ENCODE measurements at regions not wholly inside any gene's neighbourhood (a gene's known extent, or its start where the extent isn't known, plus 50 kb on each side); places are given as distances from the start of the nearest gene placed in this dataset.

DNA sequence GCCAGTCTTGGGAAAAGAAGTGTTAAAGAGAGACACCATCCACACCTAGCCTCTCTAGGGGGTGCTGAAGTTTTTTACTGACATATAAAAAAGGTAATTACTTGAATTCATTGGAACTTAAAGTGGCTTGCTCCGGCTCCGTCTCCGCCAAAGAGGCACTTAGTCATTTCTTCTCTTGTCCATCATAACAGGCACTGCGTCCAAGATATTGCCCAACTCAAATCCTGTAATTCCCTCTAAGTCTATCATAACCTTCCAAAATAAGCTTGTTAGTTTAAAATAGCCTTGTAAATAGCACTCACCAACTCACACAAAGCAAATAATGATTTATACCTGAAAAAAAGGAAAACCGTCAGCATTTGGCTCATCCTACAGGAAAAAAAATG lies 160.5 kb downstream of the ZBTB18 start:
- Mint-ChIP-seq H3K4me3 (ENCODE audit: unreplicated experiment) (no peak overlapping the region), H3K36me3 (ENCODE audit: insufficient read depth, unreplicated experiment) (no peaks in the 10 kb centered on the region), H3K27me3 (ENCODE audit: insufficient read depth, unreplicated experiment) (no peaks in the 10 kb centered on the region), H3K27ac (ENCODE audit: unreplicated experiment) (no peak overlapping the region), H3K9me3 (ENCODE audit: unreplicated experiment) (peaks cover 8% of the 10 kb centered on the region), H3K4me1 (ENCODE audit: low read depth, unreplicated experiment) (peaks cover 5% of the 10 kb centered on the region)
- no peak for TF ChIP-seq CTCF (IDR thresholded peaks at IDR 0.05; ENCODE audit: insufficient read depth in 1 of 2, low read depth in 1 of 2, low read length in 1 of 2, severe bottlenecking in 1 of 2, unreplicated experiment in 1 of 2)
- POLR2A ChIA-PET: no interaction called here
- H3K4me1 ChIP-seq: no peaks in the 10 kb centered on the region
- no peaks in the 10 kb centered on the region for H3K27me3 ChIP-seq (replicated peaks; ENCODE audit: control insufficient read depth, insufficient read depth, low read length)
- BruUV-seq (replicated peaks): no TSS peak
- intact Hi-C loops (cut with micrococcal nuclease; ENCODE audit: unreplicated experiment): no loop called here
- no peak overlapping the region for H3K4me3 ChIP-seq (ENCODE audit: low read depth, low read length)
- H3K36me3 ChIP-seq (ENCODE audit: control insufficient read depth, insufficient read depth, low read length): no peaks in the 10 kb centered on the region
- H3K9me3 ChIP-seq: no peaks in the 10 kb centered on the region
- CTCF ChIA-PET: no interaction called here
- no peak for DNase-seq

GRCh38 chr1:244212219-244212618 lies 161.1 kb downstream of the ZBTB18 start:
- DNase-seq: no peak
- Mint-ChIP-seq H3K4me3 (ENCODE audit: unreplicated experiment) (no peak overlapping the region), H3K4me1 (ENCODE audit: low read depth, unreplicated experiment) (peaks cover 5% of the 10 kb centered on the region), H3K36me3 (ENCODE audit: insufficient read depth, unreplicated experiment) (no peaks in the 10 kb centered on the region), H3K9me3 (ENCODE audit: unreplicated experiment) (peaks cover 8% of the 10 kb centered on the region), H3K27ac (ENCODE audit: unreplicated experiment) (no peak overlapping the region), H3K27me3 (ENCODE audit: insufficient read depth, unreplicated experiment) (no peaks in the 10 kb centered on the region)
- Histone ChIP-seq H3K36me3 (ENCODE audit: control insufficient read depth, insufficient read depth, low read length) (no peaks in the 10 kb centered on the region), H3K9me3 (no peaks in the 10 kb centered on the region), H3K4me3 (ENCODE audit: low read depth, low read length) (no peak overlapping the region), H3K4me1 (no peaks in the 10 kb centered on the region), H3K27me3 (replicated peaks; ENCODE audit: control insufficient read depth, insufficient read depth, low read length) (no peaks in the 10 kb centered on the region)
- TF ChIP-seq CTCF (IDR thresholded peaks at IDR 0.05; ENCODE audit: insufficient read depth in 1 of 2, low read depth in 1 of 2, low read length in 1 of 2, severe bottlenecking in 1 of 2, unreplicated experiment in 1 of 2): no peak
- ChIA-PET POLR2A (interaction anchor here (0.7 kb wide), 1 partner anchor 84 kb away, joined by 3 read pairs; no protein-coding TSS in a partner anchor), CTCF (no interaction called here)
- intact Hi-C loops (cut with micrococcal nuclease; ENCODE audit: unreplicated experiment): no loop called here
- no TSS peak for BruUV-seq (replicated peaks)

GRCh38 chr1:244212797-244213475 lies 161.9 kb downstream of the ZBTB18 start:
- DNase-seq: no peak
- H3K9me3 ChIP-seq: no peaks in the 10 kb centered on the region
- no peaks in the 10 kb centered on the region for H3K36me3 ChIP-seq (ENCODE audit: control insufficient read depth, insufficient read depth, low read length)
- no peaks in the 10 kb centered on the region for H3K27me3 ChIP-seq (replicated peaks; ENCODE audit: control insufficient read depth, insufficient read depth, low read length)
- no peak for TF ChIP-seq CTCF (IDR thresholded peaks at IDR 0.05; ENCODE audit: insufficient read depth in 1 of 2, low read depth in 1 of 2, low read length in 1 of 2, severe bottlenecking in 1 of 2, unreplicated experiment in 1 of 2)
- H3K9me3 Mint-ChIP-seq (ENCODE audit: unreplicated experiment): peaks cover 8% of the 10 kb centered on the region
- no peak overlapping the region for H3K27ac Mint-ChIP-seq (ENCODE audit: unreplicated experiment)
- no peaks in the 10 kb centered on the region for H3K4me1 ChIP-seq
- H3K4me3 Mint-ChIP-seq (ENCODE audit: unreplicated experiment): no peak overlapping the region
- CTCF ChIA-PET: no interaction called here
- BruUV-seq (replicated peaks): no TSS peak
- H3K4me3 ChIP-seq (ENCODE audit: low read depth, low read length): no peak overlapping the region
- POLR2A ChIA-PET: interaction anchor here (0.7 kb wide), 1 partner anchor 85 kb away, joined by 3 read pairs; no protein-coding TSS in a partner anchor
- intact Hi-C loops (cut with micrococcal nuclease; ENCODE audit: unreplicated experiment): no loop called here
- H3K36me3 Mint-ChIP-seq (ENCODE audit: insufficient read depth, unreplicated experiment): no peaks in the 10 kb centered on the region
- no peaks in the 10 kb centered on the region for H3K27me3 Mint-ChIP-seq (ENCODE audit: insufficient read depth, unreplicated experiment)
- H3K4me1 Mint-ChIP-seq (ENCODE audit: low read depth, unreplicated experiment): peaks cover 5% of the 10 kb centered on the region

Data from Caco-2 (cell line).